ENCODE measurements at regions not wholly inside any gene's neighbourhood (a gene's known extent, or its start where the extent isn't known, plus 50 kb on each side); places are given as distances from the start of the nearest gene placed in this dataset.

DNA sequence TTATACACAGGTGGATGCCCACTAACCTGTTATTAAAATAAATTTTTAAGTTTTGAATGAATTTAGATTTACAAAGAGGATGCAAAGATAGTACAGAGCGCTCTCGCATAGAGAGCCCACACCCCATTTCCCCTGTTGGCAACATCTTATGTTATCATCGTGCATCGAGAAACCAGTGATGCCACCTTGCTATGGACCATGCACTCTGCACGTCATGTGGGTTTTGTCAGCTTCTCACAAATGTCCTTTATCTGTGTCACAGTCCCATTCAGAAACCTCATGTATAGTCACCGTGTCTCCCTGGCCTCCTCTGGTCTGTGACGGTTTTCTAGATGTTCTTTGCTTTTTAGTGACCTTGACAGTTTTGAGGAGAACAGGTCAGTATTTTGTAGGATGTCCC, 60.0 kb downstream of the ING1 start:
- no peak for DNase-seq (ENCODE audit: low spot score)

DNA sequence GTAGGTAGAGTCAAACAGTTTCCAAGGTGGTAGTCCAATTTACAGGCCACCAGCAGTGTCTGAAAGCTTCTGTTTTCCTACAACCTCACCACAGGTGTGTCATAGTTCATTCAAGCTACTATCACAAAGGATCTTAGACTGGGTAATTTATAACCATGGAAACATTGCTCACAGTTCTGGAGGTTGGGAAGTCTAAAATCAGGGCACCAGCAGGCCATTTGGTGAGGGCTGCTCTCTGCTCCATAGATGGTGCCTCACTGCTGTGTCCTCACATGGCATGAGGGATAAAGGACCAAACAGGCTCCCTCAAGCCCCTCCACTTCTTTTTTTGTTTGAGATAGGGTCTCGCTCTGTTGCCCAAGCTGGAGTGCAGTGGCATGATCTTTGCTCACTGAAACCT, 60.6 kb downstream of the ING1 start:
- no peak for DNase-seq (ENCODE audit: low spot score)

DNA sequence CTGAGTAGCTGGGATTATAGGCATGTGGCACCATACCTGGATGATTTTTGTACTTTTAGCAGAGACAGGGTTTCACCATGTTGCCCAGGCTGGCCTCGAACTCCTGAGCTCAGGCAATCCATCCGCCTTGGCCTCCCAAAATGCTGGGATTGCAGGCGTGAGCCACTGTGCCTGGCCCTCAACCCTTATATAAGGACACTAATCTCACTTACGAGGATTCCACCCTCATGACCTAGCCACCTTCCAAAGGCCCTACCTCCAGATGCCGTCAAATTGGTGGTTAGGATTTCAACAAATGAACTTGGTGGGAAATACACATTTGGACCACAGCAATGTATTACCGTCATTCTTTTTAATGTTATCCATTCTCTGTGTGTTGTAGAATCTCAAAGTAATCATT, 61.0 kb downstream of the ING1 start:
- no peak for DNase-seq (ENCODE audit: low spot score)

- no peak for DNase-seq (ENCODE audit: low spot score)
Observed at GRCh38 chr13:110775576-110775975, 62.1 kb downstream of the ING1 start.

GRCh38 chr13:110777251-110777820, 63.8 kb downstream of the ING1 start:
- no peak for DNase-seq (ENCODE audit: low spot score)

- no peak for DNase-seq (ENCODE audit: low spot score)
Observed at GRCh38 chr13:110779022-110779421, 65.5 kb downstream of the ING1 start.

DNA sequence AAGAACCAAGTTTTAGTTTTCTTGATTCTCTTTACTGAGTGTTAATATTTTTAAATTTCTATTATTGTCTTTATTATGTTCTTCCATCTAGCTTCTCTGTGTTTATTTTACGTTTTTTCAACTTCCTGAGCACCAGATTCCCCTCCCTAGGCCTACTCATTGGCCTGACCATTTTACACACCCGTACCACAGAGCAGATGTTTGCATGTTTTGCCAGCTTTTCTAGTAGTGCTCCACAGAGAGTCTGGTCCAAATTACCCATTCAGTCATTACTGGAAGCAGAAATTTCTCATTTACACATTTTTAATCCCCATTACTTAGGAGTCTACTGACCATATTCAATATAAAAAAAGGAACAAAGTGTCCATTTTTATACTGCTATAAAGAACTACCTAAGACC, 66.9 kb downstream of the ING1 start:
- DNase-seq (ENCODE audit: low spot score) = no peak

DNA sequence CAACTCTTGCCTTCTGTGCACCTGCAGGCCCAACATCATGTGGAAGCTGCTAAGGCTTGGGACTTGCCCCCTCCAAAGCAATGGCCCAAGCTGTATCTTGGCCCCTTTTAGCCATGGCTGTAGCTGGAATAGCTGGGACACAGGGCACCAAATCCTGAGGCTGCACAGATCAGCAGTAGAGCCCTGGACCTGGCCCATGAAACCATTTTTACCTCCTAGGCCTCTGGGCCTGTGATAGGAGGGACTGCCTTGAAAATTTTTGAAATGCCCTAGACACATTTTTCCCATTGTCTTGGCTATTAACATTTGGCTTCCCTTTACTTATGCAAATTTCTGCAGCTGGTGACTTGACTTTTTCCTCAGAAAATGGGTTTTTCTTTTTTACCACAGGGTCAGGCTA, 68.7 kb downstream of the ING1 start:
- no peak for DNase-seq (ENCODE audit: low spot score)

GRCh38 chr13:110784704-110785103, 71.2 kb downstream of the ING1 start:
- no peak for DNase-seq (ENCODE audit: low spot score)

DNA sequence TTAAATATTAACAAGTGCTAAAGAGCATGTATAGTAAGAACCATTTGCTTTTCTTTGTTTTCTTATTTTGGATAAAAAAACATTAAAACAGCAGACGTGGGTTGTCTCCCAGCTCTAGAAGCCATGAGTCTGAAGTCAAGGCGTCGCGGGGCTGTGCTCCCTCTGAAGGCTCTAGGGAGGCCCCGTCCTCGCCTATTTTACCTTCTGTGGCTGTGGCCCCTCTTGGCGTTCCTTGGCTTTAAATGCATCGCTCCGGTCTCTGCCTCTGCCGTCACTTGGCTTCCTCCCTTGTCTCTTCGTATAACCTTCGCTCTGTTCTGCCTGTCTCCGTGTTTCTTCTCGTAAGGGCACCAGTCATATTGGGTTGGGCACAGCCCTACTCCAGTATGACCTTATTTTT, 75.3 kb downstream of the ING1 start:
- DNase-seq (ENCODE audit: low spot score) = no peak

DNA sequence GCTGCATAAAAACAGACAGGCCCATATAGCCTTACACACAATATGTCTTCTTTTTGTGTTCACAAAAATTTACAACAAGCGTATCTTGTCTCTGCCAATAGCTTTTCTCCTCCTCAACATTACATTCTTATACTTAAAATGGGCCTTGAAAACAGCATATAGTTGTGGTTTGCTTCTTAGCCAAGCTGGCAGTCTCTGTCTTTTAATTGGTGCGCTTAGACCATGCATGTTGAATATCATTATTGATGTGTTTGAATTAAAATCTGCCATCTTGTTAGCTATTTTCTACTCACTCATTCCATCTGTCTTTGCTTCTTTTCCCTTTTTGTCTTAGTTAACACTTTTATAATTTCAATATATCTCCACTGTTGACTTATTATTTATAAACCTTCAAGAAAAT, 76.4 kb downstream of the ING1 start:
- no peak for DNase-seq (ENCODE audit: low spot score)

- DNase-seq (ENCODE audit: low spot score) = no peak
Observed at GRCh38 chr13:110790371-110790770, 76.9 kb downstream of the ING1 start.

DNA sequence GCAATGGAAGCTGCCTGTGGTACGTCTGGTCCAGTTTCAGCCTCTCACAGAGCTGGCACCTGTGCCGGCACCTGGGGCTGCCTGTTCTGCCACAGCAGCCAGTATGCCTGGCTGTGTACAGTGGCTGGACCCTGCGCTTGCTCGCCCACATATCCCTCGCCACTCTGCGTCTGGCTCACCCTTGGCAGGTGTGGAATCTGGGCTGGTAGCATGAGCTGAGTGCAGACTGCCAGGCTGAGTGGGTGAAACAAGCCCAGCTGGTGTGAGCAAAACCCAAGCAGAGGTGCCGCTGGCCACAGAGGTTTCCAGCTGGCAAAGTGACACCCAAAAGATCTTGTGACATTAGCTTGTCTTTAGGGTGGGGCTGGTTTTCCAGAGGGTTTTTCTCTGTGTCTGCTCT, 80.7 kb downstream of the ING1 start:
- DNase-seq (ENCODE audit: low spot score) = no peak

- DNase-seq (ENCODE audit: low spot score) = no peak
Observed at GRCh38 chr13:110797230-110797877, 83.9 kb downstream of the ING1 start.

GRCh38 chr13:110798081-110798994, 84.8 kb downstream of the ING1 start:
- no peak for DNase-seq (ENCODE audit: low spot score)

- no peak for DNase-seq (ENCODE audit: low spot score)
Observed at GRCh38 chr13:110799246-110800236, 86.0 kb downstream of the ING1 start.

- peak; percentile 45 for DNase-seq (ENCODE audit: low spot score)
Observed at GRCh38 chr13:110801044-110801443, 87.5 kb downstream of the ING1 start.

DNA sequence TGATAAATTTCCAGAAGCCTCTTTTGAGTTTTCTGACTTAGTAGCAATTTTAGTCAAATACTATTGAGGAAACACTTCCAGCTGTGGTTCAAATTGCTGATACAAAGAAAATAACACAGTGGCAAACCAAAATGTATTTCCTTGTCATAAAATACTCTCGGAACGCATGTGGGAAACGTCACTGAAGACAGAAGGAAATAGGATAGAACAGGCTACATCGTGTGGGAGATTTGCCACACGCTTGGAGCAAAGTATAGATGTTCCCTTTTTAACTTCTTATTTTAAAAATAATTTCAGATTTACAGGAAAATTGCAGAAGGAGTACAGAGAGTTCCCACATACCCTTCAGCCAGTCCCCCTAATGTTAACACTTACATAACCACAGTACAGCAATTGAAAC, 88.8 kb downstream of the ING1 start:
- no peak for DNase-seq (ENCODE audit: low spot score)

- no peak for DNase-seq (ENCODE audit: low spot score)
Observed at GRCh38 chr13:110806636-110807035, 93.1 kb downstream of the ING1 start.

- DNase-seq (ENCODE audit: low spot score) = no peak
Observed at GRCh38 chr13:110807546-110807945, 94.0 kb downstream of the ING1 start.

GRCh38 chr13:110808138-110808537, 94.6 kb downstream of the ING1 start:
- DNase-seq (ENCODE audit: low spot score) = no peak

GRCh38 chr13:110809871-110810486, 96.5 kb downstream of the ING1 start:
- no peak for DNase-seq (ENCODE audit: low spot score)
